Small intestine (tissue), 7 donors: ENCODE measurements at regions not wholly inside any gene's neighbourhood (a gene's known extent, or its start where the extent isn't known, plus 50 kb on each side); places are given as distances from the start of the nearest gene placed in this dataset.

Source experiments
- DNase-seq, 2 donors: peaks; one replicate each; pipeline versions ENCODE4 v3.0.0 to v3.0.0-alpha.2; 2013
- FAIRE-seq: peaks from 2 replicates; lab custom pipeline; 2012; peaks lifted over from hg19 to GRCh38; lab: Jason Lieb, UNC
- H3K27ac ChIP-seq, 3 donors: one replicate each; pipeline ENCODE4 v1.5.1; 2013; ENCODE audit warnings: low read length in 2 of 3, mild to moderate bottlenecking in 2 of 3, control low read depth in 1 of 3, inconsistent platforms in 1 of 3, low read depth in 1 of 3, moderate library complexity in 1 of 3
- H3K27me3 ChIP-seq, 3 donors: one replicate each; pipeline ENCODE4 v1.6.1; 2013; ENCODE audit warnings: low read length in 3 of 3, inconsistent platforms in 1 of 3; ENCODE audit not compliant: control insufficient read depth in 3 of 3, insufficient read depth in 3 of 3
- H3K36me3 ChIP-seq, 3 donors: one replicate each; pipeline ENCODE4 v1.6.1; 2013; ENCODE audit warnings: low read length in 3 of 3, inconsistent platforms in 1 of 3, low read depth in 1 of 3, mild to moderate bottlenecking in 1 of 3, moderate library complexity in 1 of 3; ENCODE audit not compliant: control insufficient read depth in 3 of 3, insufficient read depth in 2 of 3
- H3K4me1 ChIP-seq, 3 donors: one replicate each; pipeline ENCODE4 v1.6.1; 2013; ENCODE audit warnings: low read length in 2 of 3, inconsistent platforms in 1 of 3, low read depth in 1 of 3, mild to moderate bottlenecking in 1 of 3, moderate library complexity in 1 of 3; ENCODE audit not compliant: control insufficient read depth in 3 of 3, insufficient read depth in 2 of 3
- H3K4me3 ChIP-seq, 3 donors: one replicate each; pipeline ENCODE4 v1.5.1; 2013; ENCODE audit warnings: low read length in 3 of 3, control low read depth in 1 of 3, inconsistent platforms in 1 of 3, low read depth in 1 of 3, mild to moderate bottlenecking in 1 of 3, moderate library complexity in 1 of 3
- H3K9me3 ChIP-seq, 2 donors: one replicate each; pipeline ENCODE4 v1.6.1; 2013; ENCODE audit warnings: low read depth in 1 of 2, low read length in 1 of 2; ENCODE audit not compliant: control insufficient read depth in 2 of 2, insufficient read depth in 1 of 2
- WGBS, 3 donors: extraction: QIAGEN DNeasy Blood & Tissue Kit; methylation state at CpG; one replicate each; pipeline ENCODE4 v1.1.7; 2013; 5-methylcytosine and 5-hydroxymethylcytosine counted together
- donor health status: healthy with polysubstance abuse.
- donor health status: control.
- donor health status: control.
- donor health status: Bipolar disorder and iron deficiency.
- donor health status: healthy.

GRCh38 chr2:2639251-2640139, 308.4 kb upstream of the MYT1L start:
- FAIRE-seq (no peak), DNase-seq (no peak)
- H3K36me3 ChIP-seq, result no peaks in the 10 kb centered on the region
- no peak overlapping the region for H3K4me3 ChIP-seq
- H3K27me3 ChIP-seq, result no peaks in the 10 kb centered on the region
- no peaks in the 10 kb centered on the region for H3K9me3 ChIP-seq
- 68 to 91% (median 84%) methylated on average over 31 of the region's 31 CpGs for WGBS, 3 donors
- no peaks in the 10 kb centered on the region for H3K4me1 ChIP-seq
- no peak overlapping the region for H3K27ac ChIP-seq

- 76 to 84% (median 83%) methylated on average over 11 of the region's 11 CpGs for WGBS, 3 donors
- no peak for FAIRE-seq
- H3K4me3 ChIP-seq, result no peak overlapping the region
Measured at GRCh38 chr2:2638547-2639220, 307.6 kb upstream of the MYT1L start.

GRCh38 chr2:2636813-2637212, 305.7 kb upstream of the MYT1L start:
- no peak for DNase-seq
- Histone ChIP-seq H3K36me3 (no peaks in the 10 kb centered on the region), H3K4me3 (no peak overlapping the region), H3K27ac (no peak overlapping the region), H3K27me3 (no peaks in the 10 kb centered on the region), H3K9me3 (no peaks in the 10 kb centered on the region), H3K4me1 (no peaks in the 10 kb centered on the region)
- no peak for FAIRE-seq
- 91 to 94% (median 92%) methylated on average over 5 of the region's 5 CpGs for WGBS, 3 donors

More at GRCh38 chr2:2638547-2639220, 307.6 kb upstream of the MYT1L start:
- no peak overlapping the region for H3K27ac ChIP-seq
- H3K4me1 ChIP-seq, result no peaks in the 10 kb centered on the region
- no peaks in the 10 kb centered on the region for H3K27me3 ChIP-seq
- H3K9me3 ChIP-seq, result no peaks in the 10 kb centered on the region
- no peaks in the 10 kb centered on the region for H3K36me3 ChIP-seq
- no peak for DNase-seq

- Histone ChIP-seq H3K27me3 (no peaks in the 10 kb centered on the region), H3K4me1 (no peaks in the 10 kb centered on the region), H3K27ac (no peak overlapping the region), H3K4me3 (no peak overlapping the region), H3K9me3 (no peaks in the 10 kb centered on the region), H3K36me3 (no peaks in the 10 kb centered on the region)
- DNase-seq, result peak in 1 of 2 donors; percentile 65
- 32 to 72% (median 57%) methylated on average over 6 of the region's 6 CpGs for WGBS, 3 donors
- no peak for FAIRE-seq
Measured at GRCh38 chr2:2635025-2635528, 304.0 kb upstream of the MYT1L start.

- no peaks in the 10 kb centered on the region for H3K27me3 ChIP-seq
- no peak overlapping the region for H3K4me3 ChIP-seq
- DNase-seq (no peak), FAIRE-seq (no peak)
- no peak overlapping the region for H3K27ac ChIP-seq
- WGBS, 3 donors, result 32 to 52% (median 35%) methylated on average over 8 of the region's 8 CpGs
- no peaks in the 10 kb centered on the region for H3K9me3 ChIP-seq
- H3K36me3 ChIP-seq, result no peaks in the 10 kb centered on the region
- H3K4me1 ChIP-seq, result no peaks in the 10 kb centered on the region
Measured at GRCh38 chr2:2633017-2633416, 301.9 kb upstream of the MYT1L start.

GRCh38 chr2:2623939-2624338, 292.9 kb upstream of the MYT1L start:
- no peak overlapping the region for H3K4me3 ChIP-seq
- no peaks in the 10 kb centered on the region for H3K9me3 ChIP-seq
- 61 to 87% (median 77%) methylated on average over 6 of the region's 6 CpGs for WGBS, 3 donors
- H3K4me1 ChIP-seq, result no peaks in the 10 kb centered on the region
- no peaks in the 10 kb centered on the region for H3K27me3 ChIP-seq
- H3K36me3 ChIP-seq, result no peaks in the 10 kb centered on the region
- FAIRE-seq (no peak), DNase-seq (no peak)
- H3K27ac ChIP-seq, result no peak overlapping the region

- no peaks in the 10 kb centered on the region for H3K36me3 ChIP-seq
- H3K4me1 ChIP-seq, result no peaks in the 10 kb centered on the region
- H3K27ac ChIP-seq, result no peak overlapping the region
- 83 to 90% (median 89%) methylated on average over 8 of the region's 8 CpGs for WGBS, 3 donors
- H3K9me3 ChIP-seq, result no peaks in the 10 kb centered on the region
- FAIRE-seq, result no peak
- no peaks in the 10 kb centered on the region for H3K27me3 ChIP-seq
- H3K4me3 ChIP-seq, result no peak overlapping the region
- DNase-seq, result no peak
Measured at GRCh38 chr2:2621855-2622254, 290.8 kb upstream of the MYT1L start.

GRCh38 chr2:2620604-2621003, 289.5 kb upstream of the MYT1L start:
- no peak for FAIRE-seq
- Histone ChIP-seq H3K9me3 (no peaks in the 10 kb centered on the region), H3K27me3 (no peaks in the 10 kb centered on the region), H3K4me3 (no peak overlapping the region), H3K27ac (no peak overlapping the region), H3K36me3 (no peaks in the 10 kb centered on the region), H3K4me1 (no peaks in the 10 kb centered on the region)
- DNase-seq, result no peak
- WGBS, 3 donors, result 62 to 72% (median 63%) methylated on average over 7 of the region's 7 CpGs
